GM20431 (cell line): ENCODE measurements at regions not wholly inside any gene's neighbourhood (a gene's known extent, or its start where the extent isn't known, plus 50 kb on each side); places are given as distances from the start of the nearest gene placed in this dataset.
"Not testable (repeated sequence)": the region's sequence is repeated elsewhere in the genome, so short reads cannot be mapped to it uniquely, and the experiment has no call there.

Experiments
- in situ Hi-C: fragments of 300-500 bp; cut with MseI, MboI; formaldehyde crosslinking; loops from one replicate; pipeline ENCODE4 v1.15.0; 2020; ENCODE audit warnings: low sequenced_read_pairs; ENCODE audit not compliant: unreplicated experiment

GRCh38 chr2:144825331-144826020 lies 305.6 kb upstream of the ZEB2 start:
- in situ Hi-C loops = no loop called here

- in situ Hi-C loops = no loop called here
These were observed 304.6 kb upstream of the ZEB2 start for GRCh38 chr2:144824306-144825080.

- in situ Hi-C loops = no loop called here
These were observed 303.0 kb upstream of the ZEB2 start for GRCh38 chr2:144822966-144823365.

GRCh38 chr2:144812288-144812687 lies 292.4 kb upstream of the ZEB2 start:
- in situ Hi-C loops = no loop called here

GRCh38 chr2:144801766-144802165 lies 281.8 kb upstream of the ZEB2 start:
- in situ Hi-C loops = no loop called here

- in situ Hi-C loops = no loop called here
These were observed 281.4 kb upstream of the ZEB2 start for GRCh38 chr2:144801325-144801724.

- in situ Hi-C loops = no loop called here
These were observed 279.1 kb upstream of the ZEB2 start for GRCh38 chr2:144798989-144799388.

GRCh38 chr2:144798034-144798433 lies 278.1 kb upstream of the ZEB2 start:
- in situ Hi-C loops = no loop called here

GRCh38 chr2:144796936-144797335 lies 277.0 kb upstream of the ZEB2 start:
- in situ Hi-C loops = no loop called here

- in situ Hi-C loops = no loop called here
These were observed 276.2 kb upstream of the ZEB2 start for GRCh38 chr2:144796164-144796563.

GRCh38 chr2:144785253-144785652 lies 265.3 kb upstream of the ZEB2 start:
- in situ Hi-C loops = no loop called here

- in situ Hi-C loops = no loop called here
These were observed 261.1 kb upstream of the ZEB2 start for GRCh38 chr2:144780983-144781382.

- in situ Hi-C loops = no loop called here
These were observed 256.8 kb upstream of the ZEB2 start for GRCh38 chr2:144776766-144777165.

- in situ Hi-C loops = no loop called here
These were observed 254.9 kb upstream of the ZEB2 start for GRCh38 chr2:144774809-144775208.

- in situ Hi-C loops = no loop called here
These were observed 251.4 kb upstream of the ZEB2 start for GRCh38 chr2:144771348-144771747.

GRCh38 chr2:144770616-144771230 lies 250.8 kb upstream of the ZEB2 start:
- in situ Hi-C loops = no loop called here

- in situ Hi-C loops = not testable (repeated sequence)
These were observed 241.0 kb upstream of the ZEB2 start for GRCh38 chr2:144760939-144761338.

GRCh38 chr2:144759746-144760145 lies 239.8 kb upstream of the ZEB2 start:
- in situ Hi-C loops = no loop called here

GRCh38 chr2:144758196-144758595 lies 238.3 kb upstream of the ZEB2 start:
- in situ Hi-C loops = not testable (repeated sequence)

- in situ Hi-C loops = no loop called here
These were observed 233.5 kb upstream of the ZEB2 start for GRCh38 chr2:144753416-144753815.
